H9 (cell line): ENCODE measurements at regions not wholly inside any gene's neighbourhood (a gene's known extent, or its start where the extent isn't known, plus 50 kb on each side); places are given as distances from the start of the nearest gene placed in this dataset.

Experiments
- DNase-seq: peaks from one replicate; pipeline ENCODE4 v3.0.0-alpha.2; 2017
- H2AFZ ChIP-seq: one replicate; pipeline ENCODE4 v1.6.1; 2013; ENCODE audit warnings: mild to moderate bottlenecking, low read length, control low read depth, moderate library complexity
- H2AK5ac ChIP-seq: 2 replicates; pipeline ENCODE4 v1.6.1; 2013; ENCODE audit warnings: low read length, control low read depth, mixed read lengths; ENCODE audit not compliant: insufficient read length
- H2BK120ac ChIP-seq: one replicate; pipeline ENCODE4 v1.6.1; 2013; ENCODE audit warnings: low read depth, mild to moderate bottlenecking, low read length, control low read depth, inconsistent platforms; ENCODE audit not compliant: poor library complexity, severe bottlenecking
- H2BK12ac ChIP-seq: 2 replicates; pipeline ENCODE4 v1.6.1; 2013; ENCODE audit warnings: low read length, control low read depth, mixed read lengths, low read depth; ENCODE audit not compliant: insufficient read length
- H2BK15ac ChIP-seq: 2 replicates; pipeline ENCODE4 v1.6.1; 2013; ENCODE audit warnings: low read depth, low read length, control low read depth
- H2BK20ac ChIP-seq: one replicate; pipeline ENCODE4 v1.6.1; 2013; ENCODE audit warnings: low read depth, mild to moderate bottlenecking, low read length, control low read depth, inconsistent platforms; ENCODE audit not compliant: poor library complexity, severe bottlenecking
- H2BK5ac ChIP-seq: 2 replicates; pipeline ENCODE4 v1.6.1; 2013; ENCODE audit warnings: low read length, control low read depth, mixed read lengths; ENCODE audit not compliant: insufficient read length
- H3K14ac ChIP-seq: 2 replicates; pipeline ENCODE4 v1.6.1; 2013; ENCODE audit warnings: low read length, control low read depth; ENCODE audit not compliant: insufficient read depth
- H3K18ac ChIP-seq: 2 replicates; pipeline ENCODE4 v1.6.1; 2013; ENCODE audit warnings: low read depth, mild to moderate bottlenecking, mixed read lengths, low read length, control low read depth; ENCODE audit not compliant: insufficient read length
- H3K23ac ChIP-seq: 2 replicates; pipeline ENCODE4 v1.6.1; 2013; ENCODE audit warnings: low read length, control low read depth, mixed read lengths, low read depth; ENCODE audit not compliant: insufficient read length
- H3K23me2 ChIP-seq: 2 replicates; pipeline ENCODE4 v1.6.1; 2013; ENCODE audit warnings: low read depth, mild to moderate bottlenecking, mixed read lengths, low read length, control low read depth; ENCODE audit not compliant: insufficient read length, poor library complexity, severe bottlenecking
- H3K27ac ChIP-seq: 2 replicates; pipeline ENCODE4 v1.5.1; 2013; ENCODE audit warnings: low read length, control low read depth, mixed read lengths, low read depth; ENCODE audit not compliant: insufficient read length
- H3K27me3 ChIP-seq: 2 replicates; pipeline ENCODE4 v1.6.1; 2013; ENCODE audit warnings: low read length, control low read depth, inconsistent platforms; ENCODE audit not compliant: insufficient read depth
- H3K4ac ChIP-seq: 2 replicates; pipeline ENCODE4 v1.6.1; 2013; ENCODE audit warnings: low read depth, mild to moderate bottlenecking, control low read depth, inconsistent platforms, low read length, moderate library complexity
- H3K4me1 ChIP-seq: 2 replicates; pipeline ENCODE4 v1.6.1; 2013; ENCODE audit warnings: low read length, control low read depth, inconsistent platforms; ENCODE audit not compliant: insufficient read depth
- H3K4me2 ChIP-seq: 2 replicates; pipeline ENCODE4 v1.6.1; 2013; ENCODE audit warnings: low read length, control low read depth, mixed read lengths; ENCODE audit not compliant: insufficient read length, insufficient read depth
- H3K56ac ChIP-seq: 2 replicates; pipeline ENCODE4 v1.6.1; 2013; ENCODE audit warnings: low read depth, mild to moderate bottlenecking, mixed read lengths, low read length, control low read depth; ENCODE audit not compliant: insufficient read length
- H3K79me1 ChIP-seq: 2 replicates; pipeline ENCODE4 v1.6.1; 2013; ENCODE audit warnings: low read depth, mild to moderate bottlenecking, moderate library complexity, low read length, control low read depth, inconsistent platforms; ENCODE audit not compliant: insufficient read depth, poor library complexity, severe bottlenecking
- H3K79me2 ChIP-seq: 2 replicates; pipeline ENCODE4 v1.6.1; 2013; ENCODE audit warnings: low read length, control low read depth, inconsistent platforms; ENCODE audit not compliant: insufficient read depth
- H3K9ac ChIP-seq: 2 replicates; pipeline ENCODE4 v1.6.1; 2013; ENCODE audit warnings: low read length, control low read depth, mixed read lengths; ENCODE audit not compliant: insufficient read length; ENCODE audit errors: extremely low read depth
- H3K9me3 ChIP-seq: one replicate; pipeline ENCODE4 v1.6.1; 2013; ENCODE audit warnings: low read depth, low read length, inconsistent platforms; ENCODE audit not compliant: control insufficient read depth
- H3T11ph ChIP-seq: one replicate; pipeline ENCODE4 v1.6.1; 2013; ENCODE audit warnings: mild to moderate bottlenecking, low read length, control low read depth, inconsistent platforms
- H4K20me1 ChIP-seq: one replicate; pipeline ENCODE4 v1.6.1; 2013; ENCODE audit not compliant: control insufficient read depth, insufficient read length, insufficient read depth
- H4K5ac ChIP-seq: 2 replicates; pipeline ENCODE4 v1.6.1; 2013; ENCODE audit warnings: low read depth, mild to moderate bottlenecking, mixed read lengths, low read length, control low read depth; ENCODE audit not compliant: insufficient read length
- H4K8ac ChIP-seq: replicated peaks from 2 replicates; pipeline ENCODE4 v1.6.1; 2013; ENCODE audit warnings: low read length, control low read depth, mixed read lengths, low read depth; ENCODE audit not compliant: insufficient read length
- H4K91ac ChIP-seq: 2 replicates; pipeline ENCODE4 v1.6.1; 2013; ENCODE audit warnings: low read depth, mild to moderate bottlenecking, moderate library complexity, mixed read lengths, low read length, control low read depth; ENCODE audit not compliant: insufficient read length
- H3K27ac Mint-ChIP-seq, 3 experiments: 2 replicates in 2 of 3; 3 replicates in 1 of 3; pipeline ENCODE4 v1.8.0; 2020 to 2021; ENCODE audit warnings: mixed read lengths in 3 of 3, mild to moderate bottlenecking in 1 of 3, moderate library complexity in 1 of 3
- H3K27me3 Mint-ChIP-seq: 2 replicates; pipeline ENCODE4 v1.8.0; 2021; ENCODE audit warnings: low read depth, mild to moderate bottlenecking, moderate library complexity, mixed read lengths
- H3K36me3 Mint-ChIP-seq, 3 experiments: 2 replicates in 2 of 3; 3 replicates in 1 of 3; pipeline ENCODE4 v1.8.0; 2020 to 2021; ENCODE audit warnings: low read depth in 3 of 3, mixed read lengths in 3 of 3; ENCODE audit not compliant: insufficient read depth in 1 of 3
- H3K4me1 Mint-ChIP-seq, 2 experiments: 2 replicates each; pipeline ENCODE4 v1.8.0; 2020; ENCODE audit warnings: mixed read lengths in 2 of 2
- H3K4me3 Mint-ChIP-seq, 2 experiments: 2 replicates in 1 of 2; 3 replicates in 1 of 2; pipeline ENCODE4 v1.8.0; 2020 to 2021; ENCODE audit warnings: mild to moderate bottlenecking in 2 of 2, mixed read lengths in 2 of 2, moderate library complexity in 1 of 2
- H3K9me3 Mint-ChIP-seq, 2 experiments: 2 replicates in 1 of 2; 3 replicates in 1 of 2; pipeline ENCODE4 v1.8.0; 2020; ENCODE audit warnings: mild to moderate bottlenecking in 2 of 2, mixed read lengths in 2 of 2, moderate library complexity in 1 of 2
- CTCF ChIP-seq: fragments of 200-600 bp; sonication (generic); conservative IDR thresholded peaks from 3 replicates; pipeline ENCODE4 v1.8.0; 2021; ENCODE audit warnings: antibody characterized with exemption, mild to moderate bottlenecking
- WGBS: extraction: QIAGEN DNeasy Blood & Tissue Kit; methylation state at CpG from one replicate; pipeline ENCODE4 v1.1.7; 2013; ENCODE audit warnings: missing lambda C conversion rate, low lambda C conversion rate, mixed read lengths; ENCODE audit not compliant: insufficient read length; ENCODE audit errors: extremely low coverage; 5-methylcytosine and 5-hydroxymethylcytosine counted together

GRCh38 chr10:20962165-20962564, 65.1 kb upstream of the NEBL start:
- WGBS = no CpG with 5 or more reads among the region's 3 CpGs
- H3K9ac ChIP-seq = no peak overlapping the region
- no peaks in the 10 kb centered on the region for H3K4me1 ChIP-seq

More at GRCh38 chr10:20962165-20962564, 65.1 kb upstream of the NEBL start:
- no peak overlapping the region for H3K18ac ChIP-seq
- H3K4ac ChIP-seq = no peak overlapping the region
- H3K79me1 ChIP-seq = no peaks in the 10 kb centered on the region
- no peak overlapping the region for H4K8ac ChIP-seq
- H3K27ac ChIP-seq = no peak overlapping the region
- H4K20me1 ChIP-seq = no peaks in the 10 kb centered on the region
- H2AK5ac ChIP-seq = no peak overlapping the region
- H4K5ac ChIP-seq = no peak overlapping the region
- H3K9me3 Mint-ChIP-seq = no peaks in the 10 kb centered on the region
- H3T11ph ChIP-seq = no peak overlapping the region
- H4K91ac ChIP-seq = no peak overlapping the region
- no peak overlapping the region for H2BK120ac ChIP-seq
- H3K79me2 ChIP-seq = no peaks in the 10 kb centered on the region
- no peak for TF ChIP-seq CTCF
- no peak overlapping the region for H2BK5ac ChIP-seq
- H3K27ac Mint-ChIP-seq = no peak overlapping the region
- no peak overlapping the region for H3K4me3 Mint-ChIP-seq
- H3K56ac ChIP-seq = no peak overlapping the region
- no peak overlapping the region for H3K4me2 ChIP-seq
- H3K23ac ChIP-seq = no peak overlapping the region
- H3K27me3 Mint-ChIP-seq = no peaks in the 10 kb centered on the region
- no peaks in the 10 kb centered on the region for H3K36me3 Mint-ChIP-seq
- H3K9me3 ChIP-seq = no peaks in the 10 kb centered on the region
- no peaks in the 10 kb centered on the region for H3K23me2 ChIP-seq
- DNase-seq = no peak
- H2BK12ac ChIP-seq = no peak overlapping the region
- H3K14ac ChIP-seq = no peak overlapping the region
- H2BK15ac ChIP-seq = no peak overlapping the region
- peaks cover 7 to 9% of the 10 kb centered on the region in 2 experiments for H3K4me1 Mint-ChIP-seq
- H2BK20ac ChIP-seq = no peak overlapping the region
- no peaks in the 10 kb centered on the region for H3K27me3 ChIP-seq
- no peak overlapping the region for H2AFZ ChIP-seq
